ENCODE measurements at regions not wholly inside any gene's neighbourhood (a gene's known extent, or its start where the extent isn't known, plus 50 kb on each side); places are given as distances from the start of the nearest gene placed in this dataset.

GRCh38 chr18:51711298-51711889 lies 513.9 kb upstream of the MEX3C start:
- H3K36me3 ChIP-seq (ENCODE audit: control insufficient read depth in 3 of 3, insufficient read depth in 3 of 3, low read length in 3 of 3): no peaks in the 10 kb centered on the region
- no peak overlapping the region for H3K27ac ChIP-seq (ENCODE audit: low read depth, low read length)
- H3K9me3 ChIP-seq (ENCODE audit: control insufficient read depth in 3 of 3, low read length in 3 of 3): peaks cover 0 to 2% (median 0%) of the 10 kb centered on the region in 3 donors
- H3K4me3 ChIP-seq (ENCODE audit: low read length in 3 of 3): no peak overlapping the region
- no peak overlapping the region for H3K9ac ChIP-seq (ENCODE audit: low read depth in 1 of 3, low read length in 3 of 3)
- no peaks in the 10 kb centered on the region for H3K4me1 ChIP-seq (ENCODE audit: control insufficient read depth in 3 of 3, insufficient read depth in 3 of 3, low read length in 3 of 3)
- no peaks in the 10 kb centered on the region for H3K27me3 ChIP-seq (ENCODE audit: control insufficient read depth in 3 of 3, insufficient read depth in 3 of 3, low read length in 3 of 3)

GRCh38 chr18:51712821-51713220 lies 515.3 kb upstream of the MEX3C start:
- no peak overlapping the region for H3K9ac ChIP-seq (ENCODE audit: low read depth in 1 of 3, low read length in 3 of 3)
- no peak overlapping the region for H3K4me3 ChIP-seq (ENCODE audit: low read length in 3 of 3)
- no peaks in the 10 kb centered on the region for H3K9me3 ChIP-seq (ENCODE audit: control insufficient read depth in 3 of 3, low read length in 3 of 3)
- H3K27ac ChIP-seq (ENCODE audit: low read depth, low read length): no peak overlapping the region
- H3K4me1 ChIP-seq (ENCODE audit: control insufficient read depth in 3 of 3, insufficient read depth in 3 of 3, low read length in 3 of 3): no peaks in the 10 kb centered on the region
- no peaks in the 10 kb centered on the region for H3K36me3 ChIP-seq (ENCODE audit: control insufficient read depth in 3 of 3, insufficient read depth in 3 of 3, low read length in 3 of 3)
- H3K27me3 ChIP-seq (ENCODE audit: control insufficient read depth in 3 of 3, insufficient read depth in 3 of 3, low read length in 3 of 3): no peaks in the 10 kb centered on the region

GRCh38 chr18:51716277-51716676 lies 518.8 kb upstream of the MEX3C start:
- Histone ChIP-seq H3K27ac (ENCODE audit: low read depth, low read length) (no peak overlapping the region), H3K4me1 (ENCODE audit: control insufficient read depth in 3 of 3, insufficient read depth in 3 of 3, low read length in 3 of 3) (no peaks in the 10 kb centered on the region), H3K27me3 (ENCODE audit: control insufficient read depth in 3 of 3, insufficient read depth in 3 of 3, low read length in 3 of 3) (no peaks in the 10 kb centered on the region), H3K36me3 (ENCODE audit: control insufficient read depth in 3 of 3, insufficient read depth in 3 of 3, low read length in 3 of 3) (no peaks in the 10 kb centered on the region), H3K9ac (ENCODE audit: low read depth in 1 of 3, low read length in 3 of 3) (no peak overlapping the region), H3K4me3 (ENCODE audit: low read length in 3 of 3) (no peak overlapping the region), H3K9me3 (ENCODE audit: control insufficient read depth in 3 of 3, low read length in 3 of 3) (no peaks in the 10 kb centered on the region)

- Histone ChIP-seq H3K27ac (ENCODE audit: low read depth, low read length) (no peak overlapping the region), H3K9me3 (ENCODE audit: control insufficient read depth in 3 of 3, low read length in 3 of 3) (no peaks in the 10 kb centered on the region), H3K36me3 (ENCODE audit: control insufficient read depth in 3 of 3, insufficient read depth in 3 of 3, low read length in 3 of 3) (no peaks in the 10 kb centered on the region), H3K4me3 (ENCODE audit: low read length in 3 of 3) (no peak overlapping the region), H3K9ac (ENCODE audit: low read depth in 1 of 3, low read length in 3 of 3) (no peak overlapping the region), H3K4me1 (ENCODE audit: control insufficient read depth in 3 of 3, insufficient read depth in 3 of 3, low read length in 3 of 3) (no peaks in the 10 kb centered on the region), H3K27me3 (ENCODE audit: control insufficient read depth in 3 of 3, insufficient read depth in 3 of 3, low read length in 3 of 3) (no peaks in the 10 kb centered on the region)
Measured at GRCh38 chr18:51721388-51721787, 523.9 kb upstream of the MEX3C start.

- Histone ChIP-seq H3K27me3 (ENCODE audit: control insufficient read depth in 3 of 3, insufficient read depth in 3 of 3, low read length in 3 of 3) (no peaks in the 10 kb centered on the region), H3K4me1 (ENCODE audit: control insufficient read depth in 3 of 3, insufficient read depth in 3 of 3, low read length in 3 of 3) (no peaks in the 10 kb centered on the region), H3K9ac (ENCODE audit: low read depth in 1 of 3, low read length in 3 of 3) (no peak overlapping the region), H3K36me3 (ENCODE audit: control insufficient read depth in 3 of 3, insufficient read depth in 3 of 3, low read length in 3 of 3) (no peaks in the 10 kb centered on the region), H3K9me3 (ENCODE audit: control insufficient read depth in 3 of 3, low read length in 3 of 3) (no peaks in the 10 kb centered on the region), H3K27ac (ENCODE audit: low read depth, low read length) (no peak overlapping the region), H3K4me3 (ENCODE audit: low read length in 3 of 3) (no peak overlapping the region)
Measured at GRCh38 chr18:51721996-51722395, 524.5 kb upstream of the MEX3C start.

- Histone ChIP-seq H3K4me3 (ENCODE audit: low read length in 3 of 3) (no peak overlapping the region), H3K27ac (ENCODE audit: low read depth, low read length) (no peak overlapping the region), H3K9me3 (ENCODE audit: control insufficient read depth in 3 of 3, low read length in 3 of 3) (no peaks in the 10 kb centered on the region), H3K9ac (ENCODE audit: low read depth in 1 of 3, low read length in 3 of 3) (no peak overlapping the region), H3K27me3 (ENCODE audit: control insufficient read depth in 3 of 3, insufficient read depth in 3 of 3, low read length in 3 of 3) (no peaks in the 10 kb centered on the region), H3K4me1 (ENCODE audit: control insufficient read depth in 3 of 3, insufficient read depth in 3 of 3, low read length in 3 of 3) (no peaks in the 10 kb centered on the region), H3K36me3 (ENCODE audit: control insufficient read depth in 3 of 3, insufficient read depth in 3 of 3, low read length in 3 of 3) (no peaks in the 10 kb centered on the region)
Measured at GRCh38 chr18:51724790-51725721, 527.6 kb upstream of the MEX3C start.

- Histone ChIP-seq H3K9ac (ENCODE audit: low read depth in 1 of 3, low read length in 3 of 3) (no peak overlapping the region), H3K36me3 (ENCODE audit: control insufficient read depth in 3 of 3, insufficient read depth in 3 of 3, low read length in 3 of 3) (no peaks in the 10 kb centered on the region), H3K27me3 (ENCODE audit: control insufficient read depth in 3 of 3, insufficient read depth in 3 of 3, low read length in 3 of 3) (no peaks in the 10 kb centered on the region), H3K9me3 (ENCODE audit: control insufficient read depth in 3 of 3, low read length in 3 of 3) (no peaks in the 10 kb centered on the region), H3K4me1 (ENCODE audit: control insufficient read depth in 3 of 3, insufficient read depth in 3 of 3, low read length in 3 of 3) (no peaks in the 10 kb centered on the region), H3K27ac (ENCODE audit: low read depth, low read length) (no peak overlapping the region), H3K4me3 (ENCODE audit: low read length in 3 of 3) (no peak overlapping the region)
Measured at GRCh38 chr18:51726614-51727013, 529.1 kb upstream of the MEX3C start.

- H3K4me3 ChIP-seq (ENCODE audit: low read length in 3 of 3): no peak overlapping the region
- no peaks in the 10 kb centered on the region for H3K36me3 ChIP-seq (ENCODE audit: control insufficient read depth in 3 of 3, insufficient read depth in 3 of 3, low read length in 3 of 3)
- H3K27me3 ChIP-seq (ENCODE audit: control insufficient read depth in 3 of 3, insufficient read depth in 3 of 3, low read length in 3 of 3): no peaks in the 10 kb centered on the region
- no peaks in the 10 kb centered on the region for H3K9me3 ChIP-seq (ENCODE audit: control insufficient read depth in 3 of 3, low read length in 3 of 3)
- no peak overlapping the region for H3K9ac ChIP-seq (ENCODE audit: low read depth in 1 of 3, low read length in 3 of 3)
- H3K4me1 ChIP-seq (ENCODE audit: control insufficient read depth in 3 of 3, insufficient read depth in 3 of 3, low read length in 3 of 3): no peaks in the 10 kb centered on the region
- H3K27ac ChIP-seq (ENCODE audit: low read depth, low read length): no peak overlapping the region
Measured at GRCh38 chr18:51727780-51728179, 530.3 kb upstream of the MEX3C start.

- no peak overlapping the region for H3K27ac ChIP-seq (ENCODE audit: low read depth, low read length)
- no peaks in the 10 kb centered on the region for H3K27me3 ChIP-seq (ENCODE audit: control insufficient read depth in 3 of 3, insufficient read depth in 3 of 3, low read length in 3 of 3)
- H3K4me3 ChIP-seq (ENCODE audit: low read length in 3 of 3): no peak overlapping the region
- no peaks in the 10 kb centered on the region for H3K36me3 ChIP-seq (ENCODE audit: control insufficient read depth in 3 of 3, insufficient read depth in 3 of 3, low read length in 3 of 3)
- H3K9me3 ChIP-seq (ENCODE audit: control insufficient read depth in 3 of 3, low read length in 3 of 3): no peaks in the 10 kb centered on the region
- no peaks in the 10 kb centered on the region for H3K4me1 ChIP-seq (ENCODE audit: control insufficient read depth in 3 of 3, insufficient read depth in 3 of 3, low read length in 3 of 3)
- no peak overlapping the region for H3K9ac ChIP-seq (ENCODE audit: low read depth in 1 of 3, low read length in 3 of 3)
Measured at GRCh38 chr18:51731070-51731469, 533.6 kb upstream of the MEX3C start.

GRCh38 chr18:51734576-51734975 lies 537.1 kb upstream of the MEX3C start:
- no peak overlapping the region for H3K9ac ChIP-seq (ENCODE audit: low read depth in 1 of 3, low read length in 3 of 3)
- H3K4me1 ChIP-seq (ENCODE audit: control insufficient read depth in 3 of 3, insufficient read depth in 3 of 3, low read length in 3 of 3): no peaks in the 10 kb centered on the region
- H3K4me3 ChIP-seq (ENCODE audit: low read length in 3 of 3): no peak overlapping the region
- no peak overlapping the region for H3K27ac ChIP-seq (ENCODE audit: low read depth, low read length)
- H3K27me3 ChIP-seq (ENCODE audit: control insufficient read depth in 3 of 3, insufficient read depth in 3 of 3, low read length in 3 of 3): no peaks in the 10 kb centered on the region
- H3K36me3 ChIP-seq (ENCODE audit: control insufficient read depth in 3 of 3, insufficient read depth in 3 of 3, low read length in 3 of 3): no peaks in the 10 kb centered on the region
- H3K9me3 ChIP-seq (ENCODE audit: control insufficient read depth in 3 of 3, low read length in 3 of 3): peaks cover 0 to 3% (median 0%) of the 10 kb centered on the region in 3 donors
